Neural cell (in vitro differentiated cells): ENCODE measurements at regions not wholly inside any gene's neighbourhood (a gene's known extent, or its start where the extent isn't known, plus 50 kb on each side); places are given as distances from the start of the nearest gene placed in this dataset.

Experiments used
- H2AFZ ChIP-seq: fragments of 200-600, 300-800 bp; sonication (generic), shearing (Covaris generic); 2 replicates; pipeline ENCODE4 v1.6.0; 2014; ENCODE audit warnings: low read depth, mild to moderate bottlenecking, antibody characterized with exemption, low read length, moderate library complexity
- H3F3A ChIP-seq: fragments of 200-600 bp; shearing (Covaris generic); 2 replicates; pipeline ENCODE4 v1.6.1; 2016; ENCODE audit warnings: mild to moderate bottlenecking, moderate library complexity, mixed read lengths, antibody characterized with exemption, low read length; ENCODE audit not compliant: insufficient read depth, poor library complexity, severe bottlenecking
- H3K27ac ChIP-seq: fragments of 200-600, 300-800 bp; sonication (generic), shearing (Covaris generic); 2 replicates; pipeline ENCODE4 v1.5.1; 2014; ENCODE audit warnings: mild to moderate bottlenecking, low read length, moderate library complexity
- H3K27me3 ChIP-seq: fragments of 300-800, 200-600 bp; sonication (generic), shearing (Covaris generic); 2 replicates; pipeline ENCODE4 v1.6.0; 2014; ENCODE audit warnings: mild to moderate bottlenecking, low read depth, low read length, moderate library complexity; ENCODE audit not compliant: insufficient read depth
- H3K36me3 ChIP-seq: fragments of 300-800, 200-600 bp; sonication (generic), shearing (Covaris generic); 2 replicates; pipeline ENCODE4 v1.5.1; 2014; ENCODE audit warnings: mild to moderate bottlenecking, antibody characterized with exemption, low read length, moderate library complexity; ENCODE audit not compliant: insufficient read depth
- H3K4me2 ChIP-seq: fragments of 300-800, 200-600 bp; sonication (generic), shearing (Covaris generic); 2 replicates; pipeline ENCODE4 v1.6.0; 2014; ENCODE audit warnings: mild to moderate bottlenecking, low read length
- H3K4me3 ChIP-seq: fragments of 300-800, 200-600 bp; sonication (generic), shearing (Covaris generic); 2 replicates; pipeline ENCODE4 v1.5.1; 2014; ENCODE audit warnings: mild to moderate bottlenecking, low read length, moderate library complexity
- H3K79me2 ChIP-seq: fragments of 200-600 bp; shearing (Covaris generic); replicated peaks from 2 replicates; pipeline ENCODE4 v1.6.0; 2014; ENCODE audit warnings: mild to moderate bottlenecking, low read length, moderate library complexity; ENCODE audit not compliant: insufficient read depth
- H3K9ac ChIP-seq: fragments of 300-800, 200-600 bp; sonication (generic), shearing (Covaris generic); 2 replicates; pipeline ENCODE4 v1.6.1; 2016; ENCODE audit warnings: mild to moderate bottlenecking, low read length, mixed read lengths
- H3K9me2 ChIP-seq: fragments of 200-600 bp; shearing (Covaris generic); 2 replicates; pipeline ENCODE4 v1.6.1; 2016; ENCODE audit warnings: mild to moderate bottlenecking, low read length, mixed read lengths; ENCODE audit not compliant: insufficient read depth
- H3K9me3 ChIP-seq: fragments of 200-600, 300-800 bp; sonication (generic), shearing (Covaris generic); 2 replicates; pipeline ENCODE4 v1.6.1; 2016; ENCODE audit warnings: mild to moderate bottlenecking, mixed run types, low read length, moderate library complexity, mixed read lengths
- H4K20me1 ChIP-seq: fragments of 200-600 bp; shearing (Covaris generic); 2 replicates; pipeline ENCODE4 v1.6.1; 2016; ENCODE audit warnings: mild to moderate bottlenecking, mixed run types; ENCODE audit not compliant: insufficient read depth
- CTCF ChIP-seq: fragments of 450-650 bp; IDR thresholded peaks from 2 replicates; pipeline ENCODE4 v1.5.1; 2014; ENCODE audit warnings: antibody characterized with exemption, mild to moderate bottlenecking, moderate library complexity; ENCODE audit not compliant: poor library complexity, severe bottlenecking
- EP300 ChIP-seq: fragments of 450-650 bp; conservative IDR thresholded peaks from 2 replicates; pipeline ENCODE4 v1.6.1; 2014; ENCODE audit warnings: antibody characterized with exemption, mild to moderate bottlenecking, moderate library complexity; ENCODE audit not compliant: poor library complexity, severe bottlenecking
- EZH2 ChIP-seq: fragments of 200-600, 300-800 bp; shearing (Covaris generic), sonication (generic); IDR thresholded peaks from 2 replicates; pipeline ENCODE4 v1.6.1; 2014; ENCODE audit warnings: antibody characterized with exemption, low read length, borderline replicate concordance, mild to moderate bottlenecking; ENCODE audit not compliant: insufficient read depth, poor library complexity, severe bottlenecking
- MXI1 ChIP-seq: fragments of 450-650 bp; conservative IDR thresholded peaks from 2 replicates; pipeline ENCODE4 v1.6.1; 2014; ENCODE audit warnings: antibody characterized with exemption, mild to moderate bottlenecking; ENCODE audit not compliant: poor library complexity, severe bottlenecking
- POLR2AphosphoS5 ChIP-seq: IDR thresholded peaks from 2 replicates; pipeline ENCODE4 v1.6.1; 2012
- SMC3 ChIP-seq: fragments of 450-650 bp; conservative IDR thresholded peaks from 2 replicates; pipeline ENCODE4 v1.6.1; 2014; ENCODE audit warnings: antibody characterized with exemption, mild to moderate bottlenecking, moderate library complexity; ENCODE audit not compliant: poor library complexity
- TF ChIP-seq, protein P1 (sequence below): IDR thresholded peaks from 2 replicates; pipeline ENCODE4 v1.6.1; 2012; ENCODE audit warnings: borderline replicate concordance

DNA sequence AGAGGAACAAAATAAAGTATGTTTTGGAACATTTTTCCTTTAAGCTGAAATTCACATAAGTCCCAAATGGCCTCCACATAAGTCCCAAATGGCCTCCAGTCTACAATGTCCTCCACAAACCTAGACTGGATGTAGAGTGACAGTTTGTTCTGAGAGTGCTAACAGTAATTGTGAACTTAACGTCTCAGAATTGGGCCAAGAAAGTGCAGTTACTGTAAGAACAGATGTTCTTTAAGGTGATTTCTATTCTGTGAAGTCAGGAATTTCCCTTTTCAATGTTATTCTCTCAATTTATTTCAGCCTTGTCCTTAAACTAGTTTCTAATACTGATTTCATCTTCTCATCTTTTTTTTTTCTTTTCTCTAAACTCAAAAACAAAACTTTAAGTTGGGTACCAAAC is 188.7 kb upstream of the SEMA3E start:
- H4K20me1 ChIP-seq = no peaks in the 10 kb centered on the region
- H3K9ac ChIP-seq = no peak overlapping the region
- H3K79me2 ChIP-seq = no peaks in the 10 kb centered on the region
- H3K27ac ChIP-seq = no peak overlapping the region
- no peak overlapping the region for H3K4me2 ChIP-seq
- H3K9me3 ChIP-seq = no peaks in the 10 kb centered on the region
- no peaks in the 10 kb centered on the region for H3K9me2 ChIP-seq
- no peaks in the 10 kb centered on the region for H3F3A ChIP-seq
- H2AFZ ChIP-seq = no peak overlapping the region
- H3K27me3 ChIP-seq = no peaks in the 10 kb centered on the region
- TF ChIP-seq SMC3 (no peak), CTCF (no peak), EP300 (no peak)
- H3K4me3 ChIP-seq = no peak overlapping the region
- H3K36me3 ChIP-seq = no peaks in the 10 kb centered on the region

GRCh38 chr7:83836028-83836427 is 187.1 kb upstream of the SEMA3E start:
- Histone ChIP-seq H4K20me1 (no peaks in the 10 kb centered on the region), H2AFZ (no peak overlapping the region), H3K36me3 (no peaks in the 10 kb centered on the region), H3K4me2 (no peak overlapping the region), H3K9ac (no peak overlapping the region), H3F3A (no peaks in the 10 kb centered on the region), H3K9me3 (no peaks in the 10 kb centered on the region), H3K79me2 (no peaks in the 10 kb centered on the region), H3K27me3 (no peaks in the 10 kb centered on the region), H3K27ac (no peak overlapping the region), H3K9me2 (no peaks in the 10 kb centered on the region), H3K4me3 (no peak overlapping the region)
- TF ChIP-seq, protein P1, sequence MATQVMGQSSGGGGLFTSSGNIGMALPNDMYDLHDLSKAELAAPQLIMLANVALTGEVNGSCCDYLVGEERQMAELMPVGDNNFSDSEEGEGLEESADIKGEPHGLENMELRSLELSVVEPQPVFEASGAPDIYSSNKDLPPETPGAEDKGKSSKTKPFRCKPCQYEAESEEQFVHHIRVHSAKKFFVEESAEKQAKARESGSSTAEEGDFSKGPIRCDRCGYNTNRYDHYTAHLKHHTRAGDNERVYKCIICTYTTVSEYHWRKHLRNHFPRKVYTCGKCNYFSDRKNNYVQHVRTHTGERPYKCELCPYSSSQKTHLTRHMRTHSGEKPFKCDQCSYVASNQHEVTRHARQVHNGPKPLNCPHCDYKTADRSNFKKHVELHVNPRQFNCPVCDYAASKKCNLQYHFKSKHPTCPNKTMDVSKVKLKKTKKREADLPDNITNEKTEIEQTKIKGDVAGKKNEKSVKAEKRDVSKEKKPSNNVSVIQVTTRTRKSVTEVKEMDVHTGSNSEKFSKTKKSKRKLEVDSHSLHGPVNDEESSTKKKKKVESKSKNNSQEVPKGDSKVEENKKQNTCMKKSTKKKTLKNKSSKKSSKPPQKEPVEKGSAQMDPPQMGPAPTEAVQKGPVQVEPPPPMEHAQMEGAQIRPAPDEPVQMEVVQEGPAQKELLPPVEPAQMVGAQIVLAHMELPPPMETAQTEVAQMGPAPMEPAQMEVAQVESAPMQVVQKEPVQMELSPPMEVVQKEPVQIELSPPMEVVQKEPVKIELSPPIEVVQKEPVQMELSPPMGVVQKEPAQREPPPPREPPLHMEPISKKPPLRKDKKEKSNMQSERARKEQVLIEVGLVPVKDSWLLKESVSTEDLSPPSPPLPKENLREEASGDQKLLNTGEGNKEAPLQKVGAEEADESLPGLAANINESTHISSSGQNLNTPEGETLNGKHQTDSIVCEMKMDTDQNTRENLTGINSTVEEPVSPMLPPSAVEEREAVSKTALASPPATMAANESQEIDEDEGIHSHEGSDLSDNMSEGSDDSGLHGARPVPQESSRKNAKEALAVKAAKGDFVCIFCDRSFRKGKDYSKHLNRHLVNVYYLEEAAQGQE = no peak
- no peak for TF ChIP-seq MXI1
- TF ChIP-seq SMC3 = no peak
- TF ChIP-seq POLR2AphosphoS5 = no peak
- peak; percentile 44 for TF ChIP-seq EP300
- TF ChIP-seq EZH2 = no peak
- TF ChIP-seq CTCF = no peak
